ENCODE measurements at regions not wholly inside any gene's neighbourhood (a gene's known extent, or its start where the extent isn't known, plus 50 kb on each side); places are given as distances from the start of the nearest gene placed in this dataset.
"Not testable (repeated sequence)": the region's sequence is repeated elsewhere in the genome, so short reads cannot be mapped to it uniquely, and the experiment has no call there.

GRCh38 chr22:11795979-11796378 lies 3732.0 kb upstream of the OR11H1 start:
- H3K4me3 ChIP-seq (ENCODE audit: low read length in 3 of 3); H3K27ac ChIP-seq (ENCODE audit: low read depth in 2 of 2, low read length in 2 of 2); H3K4me1 ChIP-seq (ENCODE audit: control insufficient read depth in 2 of 3, insufficient read depth in 2 of 3, low read depth in 1 of 3, low read length in 3 of 3); DNase-seq; intact Hi-C loops (cut with DNase I); H3K9ac ChIP-seq (ENCODE audit: low read length in 3 of 3); H3K9me3 ChIP-seq (ENCODE audit: control insufficient read depth in 2 of 3, insufficient read depth in 1 of 3, low read length in 3 of 3); H3K27me3 ChIP-seq (ENCODE audit: control insufficient read depth, insufficient read depth, low read length); H3K36me3 ChIP-seq (ENCODE audit: control insufficient read depth in 2 of 3, insufficient read depth in 3 of 3, low read length in 3 of 3); FAIRE-seq: not testable (repeated sequence)

GRCh38 chr22:11815481-11815880 lies 3712.5 kb upstream of the OR11H1 start:
- H3K4me1 ChIP-seq (ENCODE audit: control insufficient read depth in 2 of 3, insufficient read depth in 2 of 3, low read depth in 1 of 3, low read length in 3 of 3); H3K4me3 ChIP-seq (ENCODE audit: low read length in 3 of 3); H3K27ac ChIP-seq (ENCODE audit: low read depth in 2 of 2, low read length in 2 of 2); H3K9me3 ChIP-seq (ENCODE audit: control insufficient read depth in 2 of 3, insufficient read depth in 1 of 3, low read length in 3 of 3); intact Hi-C loops (cut with DNase I); H3K36me3 ChIP-seq (ENCODE audit: control insufficient read depth in 2 of 3, insufficient read depth in 3 of 3, low read length in 3 of 3); H3K27me3 ChIP-seq (ENCODE audit: control insufficient read depth, insufficient read depth, low read length); FAIRE-seq; DNase-seq; H3K9ac ChIP-seq (ENCODE audit: low read length in 3 of 3): not testable (repeated sequence)

- H3K4me3 ChIP-seq (ENCODE audit: low read length in 3 of 3); intact Hi-C loops (cut with DNase I); H3K9me3 ChIP-seq (ENCODE audit: control insufficient read depth in 2 of 3, insufficient read depth in 1 of 3, low read length in 3 of 3); H3K27ac ChIP-seq (ENCODE audit: low read depth in 2 of 2, low read length in 2 of 2); H3K36me3 ChIP-seq (ENCODE audit: control insufficient read depth in 2 of 3, insufficient read depth in 3 of 3, low read length in 3 of 3); FAIRE-seq; H3K4me1 ChIP-seq (ENCODE audit: control insufficient read depth in 2 of 3, insufficient read depth in 2 of 3, low read depth in 1 of 3, low read length in 3 of 3); DNase-seq; H3K9ac ChIP-seq (ENCODE audit: low read length in 3 of 3); H3K27me3 ChIP-seq (ENCODE audit: control insufficient read depth, insufficient read depth, low read length): not testable (repeated sequence)
These were observed 3709.1 kb upstream of the OR11H1 start for GRCh38 chr22:11818845-11819244.

GRCh38 chr22:11822326-11822725 lies 3705.7 kb upstream of the OR11H1 start:
- H3K36me3 ChIP-seq (ENCODE audit: control insufficient read depth in 2 of 3, insufficient read depth in 3 of 3, low read length in 3 of 3); H3K27ac ChIP-seq (ENCODE audit: low read depth in 2 of 2, low read length in 2 of 2); intact Hi-C loops (cut with DNase I); H3K4me1 ChIP-seq (ENCODE audit: control insufficient read depth in 2 of 3, insufficient read depth in 2 of 3, low read depth in 1 of 3, low read length in 3 of 3); FAIRE-seq; H3K4me3 ChIP-seq (ENCODE audit: low read length in 3 of 3); H3K27me3 ChIP-seq (ENCODE audit: control insufficient read depth, insufficient read depth, low read length); H3K9me3 ChIP-seq (ENCODE audit: control insufficient read depth in 2 of 3, insufficient read depth in 1 of 3, low read length in 3 of 3); H3K9ac ChIP-seq (ENCODE audit: low read length in 3 of 3): not testable (repeated sequence)
- DNase-seq = peak in 1 of 5 donors; percentile 20

GRCh38 chr22:11825009-11825408 lies 3703.0 kb upstream of the OR11H1 start:
- not testable (repeated sequence) for DNase-seq; H3K36me3 ChIP-seq (ENCODE audit: control insufficient read depth in 2 of 3, insufficient read depth in 3 of 3, low read length in 3 of 3); H3K27me3 ChIP-seq (ENCODE audit: control insufficient read depth, insufficient read depth, low read length)

GRCh38 chr22:11826000-11826399 lies 3702.0 kb upstream of the OR11H1 start:
- H3K27me3 ChIP-seq (ENCODE audit: control insufficient read depth, insufficient read depth, low read length); intact Hi-C loops (cut with DNase I); H3K4me3 ChIP-seq (ENCODE audit: low read length in 3 of 3); H3K9me3 ChIP-seq (ENCODE audit: control insufficient read depth in 2 of 3, insufficient read depth in 1 of 3, low read length in 3 of 3); H3K36me3 ChIP-seq (ENCODE audit: control insufficient read depth in 2 of 3, insufficient read depth in 3 of 3, low read length in 3 of 3); H3K4me1 ChIP-seq (ENCODE audit: control insufficient read depth in 2 of 3, insufficient read depth in 2 of 3, low read depth in 1 of 3, low read length in 3 of 3); H3K27ac ChIP-seq (ENCODE audit: low read depth in 2 of 2, low read length in 2 of 2); H3K9ac ChIP-seq (ENCODE audit: low read length in 3 of 3); DNase-seq; FAIRE-seq: not testable (repeated sequence)

More at GRCh38 chr22:11825009-11825408, 3703.0 kb upstream of the OR11H1 start:
- intact Hi-C loops (cut with DNase I); H3K4me1 ChIP-seq (ENCODE audit: control insufficient read depth in 2 of 3, insufficient read depth in 2 of 3, low read depth in 1 of 3, low read length in 3 of 3); H3K4me3 ChIP-seq (ENCODE audit: low read length in 3 of 3); H3K9me3 ChIP-seq (ENCODE audit: control insufficient read depth in 2 of 3, insufficient read depth in 1 of 3, low read length in 3 of 3); FAIRE-seq; H3K27ac ChIP-seq (ENCODE audit: low read depth in 2 of 2, low read length in 2 of 2); H3K9ac ChIP-seq (ENCODE audit: low read length in 3 of 3): not testable (repeated sequence)

GRCh38 chr22:11829426-11829825 lies 3698.6 kb upstream of the OR11H1 start:
- peak in 4 of 5 donors; percentile 1 to 68 (median 20) for DNase-seq
- H3K9ac ChIP-seq (ENCODE audit: low read length in 3 of 3); H3K27ac ChIP-seq (ENCODE audit: low read depth in 2 of 2, low read length in 2 of 2); H3K9me3 ChIP-seq (ENCODE audit: control insufficient read depth in 2 of 3, insufficient read depth in 1 of 3, low read length in 3 of 3); H3K36me3 ChIP-seq (ENCODE audit: control insufficient read depth in 2 of 3, insufficient read depth in 3 of 3, low read length in 3 of 3); H3K4me3 ChIP-seq (ENCODE audit: low read length in 3 of 3); FAIRE-seq; H3K4me1 ChIP-seq (ENCODE audit: control insufficient read depth in 2 of 3, insufficient read depth in 2 of 3, low read depth in 1 of 3, low read length in 3 of 3); intact Hi-C loops (cut with DNase I); H3K27me3 ChIP-seq (ENCODE audit: control insufficient read depth, insufficient read depth, low read length): not testable (repeated sequence)

Measured in kidney (tissue), 10 donors.